B cell (primary cell): ENCODE measurements at regions not wholly inside any gene's neighbourhood (a gene's known extent, or its start where the extent isn't known, plus 50 kb on each side); places are given as distances from the start of the nearest gene placed in this dataset.

Experiments used
- ATAC-seq: fragments of 200-7000 bp; cut with Tn5 transposase; one replicate; pipeline ENCODE4 v1.10.0; 2021; ENCODE audit warnings: low read depth, mild to moderate bottlenecking, moderate number of reproducible peaks, moderate library complexity
- CTCF ChIA-PET: fragments of 350-600 bp; sonication (Branson Sonifier 250); formaldehyde crosslinking; loops from one replicate; lab custom pipeline; 2021; ENCODE audit warnings: antibody characterized with exemption, inconsistent platforms; lab: Charles Lee
- POLR2A ChIA-PET: fragments of 350-600 bp; sonication (Branson Sonifier 250); formaldehyde crosslinking; loops from one replicate; lab custom pipeline; 2021; ENCODE audit warnings: antibody characterized with exemption; lab: Charles Lee
- DNase-seq: peaks from one replicate; pipeline ENCODE4 v3.0.0; 2013
- H2AFZ ChIP-seq: 2 replicates; pipeline ENCODE4 v1.6.1; 2012; ENCODE audit warnings: mild to moderate bottlenecking, low read depth, low read length; ENCODE audit not compliant: insufficient read depth, poor library complexity, severe bottlenecking
- H3K27ac ChIP-seq, 2 donors: 1 replicate in 1 of 2; 2 replicates in 1 of 2; pipeline ENCODE4 v1.5.1; 2012 to 2013; ENCODE audit warnings: low read length in 2 of 2, mild to moderate bottlenecking in 2 of 2, moderate library complexity in 1 of 2
- H3K27me3 ChIP-seq, 4 experiments: fragments of 200-600 bp in 1 of 4; sonication (generic) in 1 of 4; replicated peaks in 1 of 4; 1 replicate in 2 of 4; 2 replicates in 2 of 4; pipeline versions ENCODE4 v1.6.1 to v1.7.0; 2013 to 2016; ENCODE audit warnings: low read length in 3 of 4, mild to moderate bottlenecking in 2 of 4, mixed read lengths in 1 of 4, moderate library complexity in 1 of 4; ENCODE audit not compliant: insufficient read depth in 4 of 4, control insufficient read depth in 3 of 4; ENCODE audit errors: control extremely low read depth in 1 of 4
- H3K36me3 ChIP-seq, 2 experiments: replicated peaks in 1 of 2; 1 replicate in 1 of 2; 2 replicates in 1 of 2; pipeline versions ENCODE4 v1.6.1 to v1.7.1; 2013; ENCODE audit warnings: low read length in 1 of 2; ENCODE audit not compliant: insufficient read depth in 2 of 2, control insufficient read depth in 1 of 2; ENCODE audit errors: control extremely low read depth in 1 of 2, extremely low read depth in 1 of 2
- H3K4me1 ChIP-seq, 2 donors: fragments of 200-600 bp in 1 of 2; sonication (generic) in 1 of 2; 1 replicate in 1 of 2; 2 replicates in 1 of 2; pipeline versions ENCODE4 v1.5.1 to v1.6.1; 2013 to 2017; ENCODE audit warnings: low read length in 2 of 2; ENCODE audit not compliant: control insufficient read depth in 2 of 2, insufficient read depth in 2 of 2
- H3K4me2 ChIP-seq: replicated peaks from 2 replicates; pipeline ENCODE3; 2012; ENCODE audit warnings: mild to moderate bottlenecking, low read depth, low read length; ENCODE audit not compliant: poor library complexity, severe bottlenecking
- H3K4me3 ChIP-seq, 5 experiments: fragments of 200-600 bp in 1 of 5; sonication (generic) in 1 of 5; 1 replicate in 3 of 5; 2 replicates in 2 of 5; pipeline versions ENCODE4 v1.5.1 to v1.7.0; 2011 to 2016; ENCODE audit warnings: low read length in 4 of 5, mild to moderate bottlenecking in 4 of 5, low read depth in 2 of 5, control low read depth in 1 of 5, moderate library complexity in 1 of 5; ENCODE audit not compliant: insufficient read depth in 1 of 5; ENCODE audit errors: control extremely low read depth in 1 of 5, extremely low read depth in 1 of 5
- H3K79me2 ChIP-seq: fragments of 200-600 bp; sonication (generic); one replicate; pipeline ENCODE4 v1.6.0; 2016; ENCODE audit warnings: low read length; ENCODE audit not compliant: control insufficient read depth, insufficient read depth
- H3K9ac ChIP-seq: fragments of 200-600 bp; sonication (generic); 2 replicates; pipeline ENCODE4 v1.6.1; 2017; ENCODE audit warnings: mild to moderate bottlenecking, low read length, moderate library complexity
- H3K9me3 ChIP-seq, 3 donors: one replicate each; pipeline versions ENCODE4 v1.6.1 to v1.7.1; 2013; ENCODE audit warnings: low read length in 2 of 3; ENCODE audit not compliant: control insufficient read depth in 2 of 3, insufficient read depth in 1 of 3; ENCODE audit errors: control extremely low read depth in 1 of 3
- H4K20me1 ChIP-seq: 2 replicates; pipeline ENCODE4 v1.6.0; 2012; ENCODE audit warnings: mild to moderate bottlenecking, low read length; ENCODE audit not compliant: insufficient read depth, control insufficient read depth, poor library complexity, severe bottlenecking
- H3K27ac Mint-ChIP-seq: one replicate; pipeline ENCODE4 v1.8.0; 2021; ENCODE audit warnings: mixed read lengths
- H3K27me3 Mint-ChIP-seq: one replicate; pipeline ENCODE4 v1.8.0; 2021; ENCODE audit warnings: mixed read lengths
- H3K4me1 Mint-ChIP-seq: one replicate; pipeline ENCODE4 v1.8.0; 2021; ENCODE audit warnings: mixed read lengths
- H3K4me3 Mint-ChIP-seq: one replicate; pipeline ENCODE4 v1.8.0; 2021; ENCODE audit warnings: mixed read lengths
- H3K9me3 Mint-ChIP-seq: one replicate; pipeline ENCODE4 v1.8.0; 2022; ENCODE audit warnings: mixed read lengths; ENCODE audit not compliant: insufficient read depth
- EZH2 ChIP-seq: IDR thresholded peaks from 2 replicates; pipeline ENCODE4 v1.6.1; 2012; ENCODE audit warnings: borderline replicate concordance, low read depth, mild to moderate bottlenecking, moderate library complexity, low read length; ENCODE audit not compliant: insufficient read depth, poor library complexity, severe bottlenecking
- WGBS: methylation state at CpG from one replicate; pipeline ENCODE4 v1.1.5; 2013; ENCODE audit warnings: missing lambda C conversion rate; ENCODE audit not compliant: insufficient coverage; 5-methylcytosine and 5-hydroxymethylcytosine counted together
- intact Hi-C: fragments of 100-400 bp; cut with micrococcal nuclease; formaldehyde crosslinking; loops from one replicate; pipeline ENCODE4 v1.10.0; 2022
- TF ChIP-seq, protein P1 (sequence below): fragments of 200-600 bp; IDR thresholded peaks from one replicate; pipeline ENCODE4 v1.8.0; 2022; ENCODE audit warnings: antibody characterized with exemption, mild to moderate bottlenecking

DNA sequence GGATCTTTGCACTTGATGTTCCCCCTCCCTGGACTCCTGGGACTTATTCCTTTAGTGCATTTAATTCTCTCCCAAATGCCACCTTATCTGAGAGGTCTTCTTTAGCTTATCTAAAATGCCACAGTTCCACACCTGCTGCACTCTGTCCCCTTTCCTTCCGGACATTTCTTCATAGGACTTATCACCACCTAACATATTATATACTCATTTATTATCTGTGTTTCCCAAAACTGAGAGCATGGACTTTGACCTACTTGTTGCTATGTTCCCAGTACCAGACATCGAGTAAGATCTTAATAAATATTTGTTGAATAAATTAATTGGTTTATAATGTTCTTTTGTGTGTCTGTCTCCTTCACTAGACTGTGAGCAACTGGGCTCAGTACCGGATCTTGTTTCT is 585.3 kb downstream of the INSC start:
- Mint-ChIP-seq H3K9me3 (no peaks in the 10 kb centered on the region), H3K4me1 (no peaks in the 10 kb centered on the region), H3K27ac (no peak overlapping the region), H3K27me3 (no peaks in the 10 kb centered on the region), H3K4me3 (no peak overlapping the region)
- TF ChIP-seq EZH2: no peak
- TF ChIP-seq, protein P1, sequence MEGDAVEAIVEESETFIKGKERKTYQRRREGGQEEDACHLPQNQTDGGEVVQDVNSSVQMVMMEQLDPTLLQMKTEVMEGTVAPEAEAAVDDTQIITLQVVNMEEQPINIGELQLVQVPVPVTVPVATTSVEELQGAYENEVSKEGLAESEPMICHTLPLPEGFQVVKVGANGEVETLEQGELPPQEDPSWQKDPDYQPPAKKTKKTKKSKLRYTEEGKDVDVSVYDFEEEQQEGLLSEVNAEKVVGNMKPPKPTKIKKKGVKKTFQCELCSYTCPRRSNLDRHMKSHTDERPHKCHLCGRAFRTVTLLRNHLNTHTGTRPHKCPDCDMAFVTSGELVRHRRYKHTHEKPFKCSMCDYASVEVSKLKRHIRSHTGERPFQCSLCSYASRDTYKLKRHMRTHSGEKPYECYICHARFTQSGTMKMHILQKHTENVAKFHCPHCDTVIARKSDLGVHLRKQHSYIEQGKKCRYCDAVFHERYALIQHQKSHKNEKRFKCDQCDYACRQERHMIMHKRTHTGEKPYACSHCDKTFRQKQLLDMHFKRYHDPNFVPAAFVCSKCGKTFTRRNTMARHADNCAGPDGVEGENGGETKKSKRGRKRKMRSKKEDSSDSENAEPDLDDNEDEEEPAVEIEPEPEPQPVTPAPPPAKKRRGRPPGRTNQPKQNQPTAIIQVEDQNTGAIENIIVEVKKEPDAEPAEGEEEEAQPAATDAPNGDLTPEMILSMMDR: no peak
- H3K4me3 ChIP-seq: no peak overlapping the region
- H3K4me2 ChIP-seq: no peak overlapping the region
- H3K36me3 ChIP-seq: no peaks in the 10 kb centered on the region
- DNase-seq (no peak), ATAC-seq (no peak)
- H4K20me1 ChIP-seq: no peaks in the 10 kb centered on the region
- POLR2A ChIA-PET: no interaction called here
- no peaks in the 10 kb centered on the region for H3K27me3 ChIP-seq
- no peak overlapping the region for H3K27ac ChIP-seq
- H3K9ac ChIP-seq: no peak overlapping the region
- CTCF ChIA-PET: no interaction called here
- 100% methylated on average over 1 of the region's 3 CpGs for WGBS
- intact Hi-C loops: no loop called here
- H3K9me3 ChIP-seq: peaks cover 0 to 4% (median 0%) of the 10 kb centered on the region in 3 donors
- H3K79me2 ChIP-seq: no peaks in the 10 kb centered on the region
- no peaks in the 10 kb centered on the region for H3K4me1 ChIP-seq
- no peak overlapping the region for H2AFZ ChIP-seq

DNA sequence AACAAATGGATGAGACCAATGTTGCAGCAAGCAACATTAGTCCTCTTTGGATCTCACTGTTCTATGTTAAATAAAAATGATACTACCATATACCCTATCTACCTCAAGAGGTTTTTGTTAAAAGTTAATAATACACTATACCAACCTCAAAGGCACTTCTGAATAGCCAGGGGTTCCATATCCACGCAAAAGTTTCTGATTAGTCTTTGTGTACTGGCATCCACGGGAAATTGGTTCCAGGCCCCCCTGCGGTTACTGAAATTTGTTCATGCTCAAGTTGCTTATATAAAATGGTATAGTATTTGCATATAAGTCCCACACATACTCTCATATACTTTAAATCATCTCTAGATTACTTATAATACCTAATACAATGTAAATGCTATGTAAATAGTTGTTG is 585.7 kb downstream of the INSC start:
- peaks cover 0 to 4% (median 0%) of the 10 kb centered on the region in 3 donors for H3K9me3 ChIP-seq
- no peak overlapping the region for H2AFZ ChIP-seq
- H3K79me2 ChIP-seq: no peaks in the 10 kb centered on the region
- no peak overlapping the region for H3K4me3 ChIP-seq
- no peaks in the 10 kb centered on the region for H3K36me3 ChIP-seq
- POLR2A ChIA-PET: no interaction called here
- no peak for TF ChIP-seq EZH2
- TF ChIP-seq, protein P1: no peak
- Mint-ChIP-seq H3K27me3 (no peaks in the 10 kb centered on the region), H3K4me1 (no peaks in the 10 kb centered on the region), H3K9me3 (no peaks in the 10 kb centered on the region), H3K4me3 (no peak overlapping the region), H3K27ac (no peak overlapping the region)
- H3K27me3 ChIP-seq: no peaks in the 10 kb centered on the region
- H3K4me2 ChIP-seq: no peak overlapping the region
- no peak overlapping the region for H3K27ac ChIP-seq
- H4K20me1 ChIP-seq: no peaks in the 10 kb centered on the region
- H3K4me1 ChIP-seq: no peaks in the 10 kb centered on the region
- intact Hi-C loops: no loop called here
- ATAC-seq: no peak
- DNase-seq: no peak
- no CpG with 5 or more reads among the region's 3 CpGs for WGBS
- CTCF ChIA-PET: no interaction called here
- H3K9ac ChIP-seq: no peak overlapping the region
